Stimulated activated CD4-positive, alpha-beta T cell treated with anti-CD3 and anti-CD28 coated beads, Interleukin-2, amount 100 ng/mL, for 48 hours (primary cell): ENCODE measurements at regions not wholly inside any gene's neighbourhood (a gene's known extent, or its start where the extent isn't known, plus 50 kb on each side); places are given as distances from the start of the nearest gene placed in this dataset.

Source experiments
- DNase-seq, 2 donors: peaks; one replicate each; pipeline ENCODE4 v3.0.0-alpha.2; 2020

- no peak for DNase-seq
These were observed 101.2 kb downstream of the TLE3 start for GRCh38 chr15:69996321-69997160.

GRCh38 chr15:69997161-69997485 is 100.6 kb downstream of the TLE3 start:
- no peak for DNase-seq
